ENCODE measurements at regions not wholly inside any gene's neighbourhood (a gene's known extent, or its start where the extent isn't known, plus 50 kb on each side); places are given as distances from the start of the nearest gene placed in this dataset.

- intact Hi-C loops (cut with micrococcal nuclease), result no loop called here
- no peaks in the 10 kb centered on the region for H3K27me3 ChIP-seq (replicated peaks in 1 of 4; ENCODE audit: control extremely low read depth in 1 of 4, control insufficient read depth in 3 of 4, insufficient read depth in 4 of 4, low read length in 3 of 4)
- no peaks in the 10 kb centered on the region for H3K36me3 ChIP-seq (replicated peaks in 1 of 2; ENCODE audit: control extremely low read depth in 1 of 2, control insufficient read depth in 1 of 2, extremely low read depth in 1 of 2, insufficient read depth in 2 of 2, low read length in 1 of 2)
- no peaks in the 10 kb centered on the region for H3K9me3 Mint-ChIP-seq (ENCODE audit: insufficient read depth)
- no peak overlapping the region for H3K27ac Mint-ChIP-seq
- H3K4me1 Mint-ChIP-seq, result no peaks in the 10 kb centered on the region
- H3K27me3 Mint-ChIP-seq, result no peaks in the 10 kb centered on the region
- H3K4me3 ChIP-seq (ENCODE audit: control extremely low read depth in 1 of 5, extremely low read depth in 1 of 5, insufficient read depth in 1 of 5, low read depth in 2 of 5, low read length in 4 of 5), result no peak overlapping the region
- DNase-seq, result no peak
- TF ChIP-seq EZH2 (IDR thresholded peaks at IDR 0.05; ENCODE audit: borderline replicate concordance, insufficient read depth, low read depth, low read length, poor library complexity, severe bottlenecking) (no peak), CTCF (IDR thresholded peaks at IDR 0.05) (no peak)
- ChIA-PET POLR2A (no interaction called here), CTCF (no interaction called here)
- H3K9ac ChIP-seq (ENCODE audit: low read length), result no peak overlapping the region
- no peaks in the 10 kb centered on the region for H4K20me1 ChIP-seq (ENCODE audit: control insufficient read depth, insufficient read depth, low read length, poor library complexity, severe bottlenecking)
- no peak overlapping the region for H3K4me3 Mint-ChIP-seq
- no CpG with 5 or more reads among the region's 1 CpG for whole genome bisulfite sequencing (ENCODE audit: insufficient coverage)
- H3K79me2 ChIP-seq (ENCODE audit: control insufficient read depth, insufficient read depth, low read length), result no peaks in the 10 kb centered on the region
- no peak overlapping the region for H3K27ac ChIP-seq (ENCODE audit: low read length in 2 of 2)
- no peak for ATAC-seq (ENCODE audit: low read depth)
- H3K4me2 ChIP-seq (replicated peaks; ENCODE audit: low read depth, low read length, poor library complexity, severe bottlenecking), result no peak overlapping the region
- H3K9me3 ChIP-seq (ENCODE audit: control extremely low read depth in 1 of 3, control insufficient read depth in 2 of 3, insufficient read depth in 1 of 3, low read length in 2 of 3), result no peaks in the 10 kb centered on the region
- no peaks in the 10 kb centered on the region for H3K4me1 ChIP-seq (ENCODE audit: control insufficient read depth in 2 of 2, insufficient read depth in 2 of 2, low read length in 2 of 2)
- H2AFZ ChIP-seq (ENCODE audit: insufficient read depth, low read depth, low read length, poor library complexity, severe bottlenecking), result no peak overlapping the region
Observed at GRCh38 chr1:106756752-106757151, 299.7 kb upstream of the PRMT6 start.

- 80% methylated on average over 1 of the region's 2 CpGs for WGBS (ENCODE audit: insufficient coverage)
- CTCF ChIA-PET, result no interaction called here
- no peaks in the 10 kb centered on the region for H3K4me1 ChIP-seq (ENCODE audit: control insufficient read depth in 2 of 2, insufficient read depth in 2 of 2, low read length in 2 of 2)
- no peak overlapping the region for H3K4me2 ChIP-seq (replicated peaks; ENCODE audit: low read depth, low read length, poor library complexity, severe bottlenecking)
- H3K9me3 Mint-ChIP-seq (ENCODE audit: insufficient read depth), result no peaks in the 10 kb centered on the region
- no peak overlapping the region for H3K4me3 Mint-ChIP-seq
- peaks cover 0 to 3% (median 2%) of the 10 kb centered on the region in 3 donors for H3K9me3 ChIP-seq (ENCODE audit: control extremely low read depth in 1 of 3, control insufficient read depth in 2 of 3, insufficient read depth in 1 of 3, low read length in 2 of 3)
- POLR2A ChIA-PET, result no interaction called here
- no peaks in the 10 kb centered on the region for H3K36me3 ChIP-seq (replicated peaks in 1 of 2; ENCODE audit: control extremely low read depth in 1 of 2, control insufficient read depth in 1 of 2, extremely low read depth in 1 of 2, insufficient read depth in 2 of 2, low read length in 1 of 2)
- H3K27ac Mint-ChIP-seq, result no peak overlapping the region
- intact Hi-C loops (cut with micrococcal nuclease), result no loop called here
- H3K9ac ChIP-seq (ENCODE audit: low read length), result no peak overlapping the region
- no peaks in the 10 kb centered on the region for H3K27me3 Mint-ChIP-seq
- H3K4me3 ChIP-seq (ENCODE audit: control extremely low read depth in 1 of 5, extremely low read depth in 1 of 5, insufficient read depth in 1 of 5, low read depth in 2 of 5, low read length in 4 of 5), result no peak overlapping the region
- no peaks in the 10 kb centered on the region for H3K4me1 Mint-ChIP-seq
- no peaks in the 10 kb centered on the region for H3K79me2 ChIP-seq (ENCODE audit: control insufficient read depth, insufficient read depth, low read length)
- H3K27ac ChIP-seq (ENCODE audit: low read length in 2 of 2), result no peak overlapping the region
- DNase-seq (no peak), ATAC-seq (ENCODE audit: low read depth) (no peak)
- no peaks in the 10 kb centered on the region for H4K20me1 ChIP-seq (ENCODE audit: control insufficient read depth, insufficient read depth, low read length, poor library complexity, severe bottlenecking)
- no peaks in the 10 kb centered on the region for H3K27me3 ChIP-seq (replicated peaks in 1 of 4; ENCODE audit: control extremely low read depth in 1 of 4, control insufficient read depth in 3 of 4, insufficient read depth in 4 of 4, low read length in 3 of 4)
- no peak overlapping the region for H2AFZ ChIP-seq (ENCODE audit: insufficient read depth, low read depth, low read length, poor library complexity, severe bottlenecking)
- TF ChIP-seq EZH2 (IDR thresholded peaks at IDR 0.05; ENCODE audit: borderline replicate concordance, insufficient read depth, low read depth, low read length, poor library complexity, severe bottlenecking) (no peak), CTCF (IDR thresholded peaks at IDR 0.05) (no peak)
Observed at GRCh38 chr1:106768077-106768476, 288.4 kb upstream of the PRMT6 start.
